ENCODE measurements at regions not wholly inside any gene's neighbourhood (a gene's known extent, or its start where the extent isn't known, plus 50 kb on each side); places are given as distances from the start of the nearest gene placed in this dataset.

GRCh38 chr3:34235096-34235495 lies 436.7 kb downstream of the PDCD6IP start:
- DNase-seq = no peak
- Histone ChIP-seq H3K9me3 (no peaks in the 10 kb centered on the region), H3K36me3 (no peaks in the 10 kb centered on the region), H3K4me3 (ENCODE audit: low read depth, low read length) (no peak overlapping the region), H3K4me1 (no peaks in the 10 kb centered on the region), H3K27me3 (no peaks in the 10 kb centered on the region)
- TF ChIP-seq CTCF (IDR thresholded peaks at IDR 0.05; ENCODE audit: low read depth, low read length) = no peak

GRCh38 chr3:34237946-34238345 lies 439.5 kb downstream of the PDCD6IP start:
- Histone ChIP-seq H3K9me3 (no peaks in the 10 kb centered on the region), H3K27me3 (no peaks in the 10 kb centered on the region), H3K4me3 (ENCODE audit: low read depth, low read length) (no peak overlapping the region), H3K4me1 (no peaks in the 10 kb centered on the region), H3K36me3 (no peaks in the 10 kb centered on the region)
- no peak for TF ChIP-seq CTCF (IDR thresholded peaks at IDR 0.05; ENCODE audit: low read depth, low read length)
- DNase-seq = no peak

- Histone ChIP-seq H3K9me3 (no peaks in the 10 kb centered on the region), H3K36me3 (no peaks in the 10 kb centered on the region), H3K4me3 (ENCODE audit: low read depth, low read length) (no peak overlapping the region), H3K4me1 (no peaks in the 10 kb centered on the region), H3K27me3 (no peaks in the 10 kb centered on the region)
- no peak for DNase-seq
- no peak for TF ChIP-seq CTCF (IDR thresholded peaks at IDR 0.05; ENCODE audit: low read depth, low read length)
Measured at GRCh38 chr3:34238407-34238806, 440.0 kb downstream of the PDCD6IP start.

- Histone ChIP-seq H3K4me3 (ENCODE audit: low read depth, low read length) (no peak overlapping the region), H3K27me3 (no peaks in the 10 kb centered on the region), H3K4me1 (no peaks in the 10 kb centered on the region), H3K9me3 (no peaks in the 10 kb centered on the region), H3K36me3 (no peaks in the 10 kb centered on the region)
- DNase-seq = no peak
- no peak for TF ChIP-seq CTCF (IDR thresholded peaks at IDR 0.05; ENCODE audit: low read depth, low read length)
Measured at GRCh38 chr3:34239287-34239686, 440.9 kb downstream of the PDCD6IP start.

GRCh38 chr3:34239875-34240274 lies 441.4 kb downstream of the PDCD6IP start:
- TF ChIP-seq CTCF (IDR thresholded peaks at IDR 0.05; ENCODE audit: low read depth, low read length) = no peak
- no peak overlapping the region for H3K4me3 ChIP-seq (ENCODE audit: low read depth, low read length)
- DNase-seq = no peak
- no peaks in the 10 kb centered on the region for H3K4me1 ChIP-seq
- H3K36me3 ChIP-seq = no peaks in the 10 kb centered on the region
- no peaks in the 10 kb centered on the region for H3K27me3 ChIP-seq
- H3K9me3 ChIP-seq = no peaks in the 10 kb centered on the region

GRCh38 chr3:34247401-34247800 lies 449.0 kb downstream of the PDCD6IP start:
- H3K27me3 ChIP-seq = no peaks in the 10 kb centered on the region
- no peak for DNase-seq
- no peak for TF ChIP-seq CTCF (IDR thresholded peaks at IDR 0.05; ENCODE audit: low read depth, low read length)
- no peak overlapping the region for H3K4me3 ChIP-seq (ENCODE audit: low read depth, low read length)
- no peaks in the 10 kb centered on the region for H3K36me3 ChIP-seq
- H3K9me3 ChIP-seq = no peaks in the 10 kb centered on the region
- no peaks in the 10 kb centered on the region for H3K4me1 ChIP-seq

Measured in BE2C (cell line).